ENCODE measurements at regions not wholly inside any gene's neighbourhood (a gene's known extent, or its start where the extent isn't known, plus 50 kb on each side); places are given as distances from the start of the nearest gene placed in this dataset.
A peak's percentile ranks its signal among the peaks of the same experiment; 100 is the strongest.

DNA sequence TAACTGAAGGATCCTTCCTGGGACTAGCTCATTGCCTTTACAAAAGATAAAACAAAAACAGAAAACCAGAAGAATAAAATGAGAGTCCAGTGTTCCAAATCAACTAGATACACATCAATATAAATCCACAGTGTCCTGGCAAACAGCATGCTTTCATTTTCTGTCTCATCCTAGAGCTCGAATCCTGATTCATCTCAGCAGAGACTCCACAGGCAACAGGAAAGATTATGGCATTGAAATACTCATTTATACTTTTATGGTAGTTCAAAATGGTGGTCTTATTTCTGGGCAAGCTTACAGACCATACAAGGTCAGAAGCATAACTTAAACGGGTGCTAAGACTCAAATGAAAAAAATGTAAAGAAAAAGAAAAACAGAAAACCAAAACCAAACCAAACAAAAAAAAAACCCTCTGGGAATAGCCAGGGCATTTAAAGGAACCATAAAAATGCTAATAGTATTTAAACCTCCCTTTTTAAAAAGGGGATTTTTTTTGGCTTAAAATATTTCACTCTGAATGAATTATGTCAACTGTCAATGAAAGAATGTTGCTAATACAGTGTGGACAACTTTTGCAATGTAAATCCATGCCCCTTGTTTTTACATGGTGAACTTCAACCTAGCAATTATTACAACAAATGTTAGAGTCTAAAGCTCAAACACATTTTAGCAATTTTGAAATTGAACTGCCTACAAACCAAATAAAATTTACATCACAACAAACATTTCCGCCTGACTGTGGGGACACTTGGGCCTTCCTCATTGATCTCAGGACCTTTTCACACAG lies 57.9 kb downstream of the GPR101 start:
- Histone ChIP-seq H3K4me3 (ENCODE audit: low read depth, low read length) (no peak overlapping the region), H3K27me3 (ENCODE audit: control insufficient read depth, insufficient read depth, low read length) (no peaks in the 10 kb centered on the region), H3K36me3 (ENCODE audit: control insufficient read depth, insufficient read depth, low read length) (no peaks in the 10 kb centered on the region)
- no peak for DNase-seq (ENCODE audit: low read depth)
- ChIA-PET POLR2A (no interaction called here), CTCF (no interaction called here)
- TF ChIP-seq, protein P1, sequence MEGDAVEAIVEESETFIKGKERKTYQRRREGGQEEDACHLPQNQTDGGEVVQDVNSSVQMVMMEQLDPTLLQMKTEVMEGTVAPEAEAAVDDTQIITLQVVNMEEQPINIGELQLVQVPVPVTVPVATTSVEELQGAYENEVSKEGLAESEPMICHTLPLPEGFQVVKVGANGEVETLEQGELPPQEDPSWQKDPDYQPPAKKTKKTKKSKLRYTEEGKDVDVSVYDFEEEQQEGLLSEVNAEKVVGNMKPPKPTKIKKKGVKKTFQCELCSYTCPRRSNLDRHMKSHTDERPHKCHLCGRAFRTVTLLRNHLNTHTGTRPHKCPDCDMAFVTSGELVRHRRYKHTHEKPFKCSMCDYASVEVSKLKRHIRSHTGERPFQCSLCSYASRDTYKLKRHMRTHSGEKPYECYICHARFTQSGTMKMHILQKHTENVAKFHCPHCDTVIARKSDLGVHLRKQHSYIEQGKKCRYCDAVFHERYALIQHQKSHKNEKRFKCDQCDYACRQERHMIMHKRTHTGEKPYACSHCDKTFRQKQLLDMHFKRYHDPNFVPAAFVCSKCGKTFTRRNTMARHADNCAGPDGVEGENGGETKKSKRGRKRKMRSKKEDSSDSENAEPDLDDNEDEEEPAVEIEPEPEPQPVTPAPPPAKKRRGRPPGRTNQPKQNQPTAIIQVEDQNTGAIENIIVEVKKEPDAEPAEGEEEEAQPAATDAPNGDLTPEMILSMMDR (IDR thresholded peaks at IDR 0.05; ENCODE audit: insufficient read depth, low read depth, low read length), result no peak

DNA sequence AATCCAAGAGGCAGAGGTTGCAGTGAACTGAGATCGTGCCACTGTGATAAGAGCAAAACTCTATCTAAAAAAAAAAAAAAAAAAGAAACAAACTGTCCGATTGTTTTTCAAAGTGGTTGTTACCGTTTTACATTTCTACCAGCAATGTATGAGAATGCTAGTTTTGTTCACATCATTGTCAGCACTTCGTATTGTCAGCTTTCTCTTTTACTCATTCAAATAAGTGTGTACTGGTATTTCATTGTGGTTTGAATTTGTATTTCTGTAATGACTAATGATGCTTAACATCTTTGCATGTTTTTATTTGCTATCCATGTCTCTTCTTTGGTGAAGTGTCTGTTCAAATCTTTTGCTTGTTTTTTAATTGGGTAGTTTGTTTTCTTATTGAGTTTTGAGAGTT lies 65.8 kb downstream of the GPR101 start:
- ChIA-PET CTCF (no interaction called here), POLR2A (no interaction called here)
- H3K4me3 ChIP-seq (ENCODE audit: low read depth, low read length), result no peak overlapping the region
- H3K27me3 ChIP-seq (ENCODE audit: control insufficient read depth, insufficient read depth, low read length), result no peaks in the 10 kb centered on the region
- no peaks in the 10 kb centered on the region for H3K36me3 ChIP-seq (ENCODE audit: control insufficient read depth, insufficient read depth, low read length)
- TF ChIP-seq, protein P1 (IDR thresholded peaks at IDR 0.05; ENCODE audit: insufficient read depth, low read depth, low read length), result no peak
- no peak for DNase-seq (ENCODE audit: low read depth)

DNA sequence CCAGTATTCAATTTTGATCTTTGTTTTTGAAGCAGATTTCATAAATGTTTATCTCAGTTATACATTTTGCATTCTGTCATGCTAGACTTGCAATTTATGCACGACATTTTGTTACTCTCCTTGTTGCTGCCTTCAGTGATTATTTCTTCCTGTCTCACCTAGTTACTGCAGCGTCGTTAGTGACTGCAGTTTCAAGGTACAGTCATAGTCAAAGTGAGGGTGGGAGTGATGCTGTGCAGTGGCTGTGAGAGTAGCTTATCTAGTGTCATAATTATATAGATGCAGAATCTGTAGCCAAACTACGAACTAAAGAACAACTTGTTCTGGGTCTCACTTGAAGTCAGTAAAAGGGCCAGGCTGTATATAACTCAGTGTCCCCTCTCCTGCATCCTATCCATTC lies 69.8 kb downstream of the GPR101 start:
- TF ChIP-seq, protein P1 (IDR thresholded peaks at IDR 0.05; ENCODE audit: insufficient read depth, low read depth, low read length), result no peak
- ChIA-PET POLR2A (no interaction called here), CTCF (interaction anchor here (1.1 kb wide), 1 partner anchor 10 kb away, joined by 3 read pairs; no protein-coding TSS in a partner anchor)
- H3K4me3 ChIP-seq (ENCODE audit: low read depth, low read length), result no peak overlapping the region
- H3K36me3 ChIP-seq (ENCODE audit: control insufficient read depth, insufficient read depth, low read length), result no peaks in the 10 kb centered on the region
- H3K27me3 ChIP-seq (ENCODE audit: control insufficient read depth, insufficient read depth, low read length), result no peaks in the 10 kb centered on the region
- no peak for DNase-seq (ENCODE audit: low read depth)

DNA sequence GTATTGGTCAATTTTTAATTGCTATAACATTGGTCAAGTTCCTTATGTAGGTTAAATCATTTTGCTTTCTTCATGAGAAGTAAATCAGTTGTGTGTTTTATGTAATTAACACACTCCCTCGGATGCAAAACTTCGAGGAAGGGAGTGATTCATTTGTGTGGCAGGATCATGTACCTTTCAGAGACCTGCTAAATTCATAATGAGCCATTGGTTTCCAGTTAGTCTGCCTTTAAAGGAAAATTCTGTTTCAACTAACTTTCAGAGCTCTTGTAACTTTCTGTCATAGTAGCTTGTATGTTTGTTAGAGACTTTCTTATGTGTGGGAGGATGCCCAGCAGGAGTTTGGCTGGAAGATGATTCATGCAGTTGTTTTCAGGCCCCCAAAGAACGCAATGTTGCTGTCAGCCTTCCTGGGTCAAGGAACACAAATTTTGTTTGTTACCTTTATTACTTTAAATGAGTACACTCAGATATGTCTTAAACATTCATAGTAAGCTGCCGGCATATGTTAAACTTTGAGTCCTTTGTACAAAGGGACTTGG lies 72.1 kb downstream of the GPR101 start:
- Histone ChIP-seq H3K36me3 (ENCODE audit: control insufficient read depth, insufficient read depth, low read length) (no peaks in the 10 kb centered on the region), H3K4me3 (ENCODE audit: low read depth, low read length) (no peak overlapping the region), H3K27me3 (ENCODE audit: control insufficient read depth, insufficient read depth, low read length) (no peaks in the 10 kb centered on the region)
- no peak for DNase-seq (ENCODE audit: low read depth)
- TF ChIP-seq, protein P1 (IDR thresholded peaks at IDR 0.05; ENCODE audit: insufficient read depth, low read depth, low read length), result no peak
- ChIA-PET CTCF (interaction anchor here (1.2 kb wide), 1 partner anchor 10 kb away, joined by 4 read pairs; no protein-coding TSS in a partner anchor), POLR2A (no interaction called here)

DNA sequence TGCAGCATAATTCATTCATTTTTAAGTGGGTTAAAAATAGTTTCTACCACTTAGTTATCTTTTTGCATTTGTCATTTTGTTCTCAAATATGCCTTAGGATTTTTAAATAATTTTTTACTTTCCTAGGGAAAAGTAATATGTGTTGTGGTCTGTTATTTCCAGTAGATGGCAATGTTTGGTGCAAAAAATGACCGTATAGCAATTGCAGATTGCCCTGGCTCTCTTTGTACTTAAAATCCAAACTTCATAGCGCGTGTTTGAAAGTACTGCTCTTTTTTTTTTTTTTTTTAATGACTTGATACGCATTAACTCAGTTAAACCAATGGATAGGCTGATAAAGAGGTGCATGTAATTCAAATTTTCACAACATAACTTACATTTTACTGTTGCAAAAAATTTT lies 74.4 kb upstream of the RBMX start:
- ChIA-PET POLR2A (no interaction called here), CTCF (interaction anchor here (0.9 to 1.9 kb wide), 4 partner anchors 9 to 98 kb away, joined by 3 to 9 read pairs (median 4); no protein-coding TSS in a partner anchor)
- Histone ChIP-seq H3K4me3 (ENCODE audit: low read depth, low read length) (no peak overlapping the region), H3K27me3 (ENCODE audit: control insufficient read depth, insufficient read depth, low read length) (no peaks in the 10 kb centered on the region), H3K36me3 (ENCODE audit: control insufficient read depth, insufficient read depth, low read length) (no peaks in the 10 kb centered on the region)
- TF ChIP-seq, protein P1 (IDR thresholded peaks at IDR 0.05; ENCODE audit: insufficient read depth, low read depth, low read length), result peak; percentile 46
- DNase-seq (ENCODE audit: low read depth), result no peak
